CD14-positive monocyte (primary cell): ENCODE measurements at regions not wholly inside any gene's neighbourhood (a gene's known extent, or its start where the extent isn't known, plus 50 kb on each side); places are given as distances from the start of the nearest gene placed in this dataset.

Experiments
- DNase-seq, 3 donors: peaks; one replicate each; pipeline ENCODE4 v3.0.0-alpha.2; 2011 to 2022
- H2AFZ ChIP-seq: 2 replicates; pipeline ENCODE4 v1.6.0; 2012; ENCODE audit warnings: mild to moderate bottlenecking, low read depth, low read length, inconsistent platforms; ENCODE audit not compliant: insufficient read depth, poor library complexity, severe bottlenecking
- H3K27ac ChIP-seq, 2 donors: 1 replicate in 1 of 2; 2 replicates in 1 of 2; pipeline ENCODE4 v1.5.1; 2012 to 2013; ENCODE audit warnings: low read length in 2 of 2, control low read depth in 1 of 2, inconsistent platforms in 1 of 2, low read depth in 1 of 2, mild to moderate bottlenecking in 1 of 2
- H3K27me3 ChIP-seq, 2 donors: one replicate each; pipeline versions ENCODE4 v1.6.0 to v1.6.1; 2011 to 2013; ENCODE audit warnings: low read length in 2 of 2; ENCODE audit not compliant: control insufficient read depth in 2 of 2, insufficient read depth in 2 of 2
- H3K36me3 ChIP-seq, 2 donors: replicated peaks in 1 of 2; 1 replicate in 1 of 2; 2 replicates in 1 of 2; pipeline versions ENCODE4 v1.5.1 to v1.6.1; 2012 to 2013; ENCODE audit warnings: low read length in 2 of 2, control low read depth in 1 of 2, inconsistent platforms in 1 of 2, mild to moderate bottlenecking in 1 of 2; ENCODE audit not compliant: insufficient read depth in 2 of 2, control insufficient read depth in 1 of 2
- H3K4me1 ChIP-seq, 2 donors: 1 replicate in 1 of 2; 2 replicates in 1 of 2; pipeline versions ENCODE4 v1.5.1 to v1.6.1; 2012 to 2013; ENCODE audit warnings: low read length in 2 of 2, control low read depth in 1 of 2, inconsistent platforms in 1 of 2, mild to moderate bottlenecking in 1 of 2, moderate library complexity in 1 of 2; ENCODE audit not compliant: insufficient read depth in 2 of 2, control insufficient read depth in 1 of 2
- H3K4me2 ChIP-seq: replicated peaks from 2 replicates; pipeline ENCODE3; 2012; ENCODE audit warnings: low read length, moderate library complexity, mild to moderate bottlenecking; ENCODE audit not compliant: poor library complexity, severe bottlenecking; ENCODE audit errors: extremely low read depth
- H3K4me3 ChIP-seq, 3 experiments: fragments of 200-600 bp in 1 of 3; sonication (generic) in 1 of 3; replicated peaks in 1 of 3; 1 replicate in 2 of 3; 2 replicates in 1 of 3; pipeline ENCODE4 v1.5.1; 2011 to 2013; ENCODE audit warnings: low read length in 3 of 3, mild to moderate bottlenecking in 3 of 3, control low read depth in 2 of 3, low read depth in 2 of 3, inconsistent platforms in 1 of 3, moderate library complexity in 1 of 3
- H3K79me2 ChIP-seq: 2 replicates; pipeline ENCODE4 v1.6.0; 2012; ENCODE audit warnings: mild to moderate bottlenecking, control low read depth, inconsistent platforms, low read length, moderate library complexity; ENCODE audit not compliant: insufficient read depth
- H3K9ac ChIP-seq: 2 replicates; pipeline ENCODE4 v1.6.0; 2017; ENCODE audit warnings: low read length, mild to moderate bottlenecking; ENCODE audit not compliant: insufficient read depth, poor library complexity, severe bottlenecking
- H3K9me3 ChIP-seq, 2 donors: replicated peaks in 1 of 2; 1 replicate in 1 of 2; 2 replicates in 1 of 2; pipeline versions ENCODE4 v1.5.1 to v1.6.1; 2012 to 2013; ENCODE audit warnings: low read length in 2 of 2, control low read depth in 1 of 2; ENCODE audit not compliant: control insufficient read depth in 1 of 2, insufficient read depth in 1 of 2
- H4K20me1 ChIP-seq: 2 replicates; pipeline ENCODE4 v1.6.0; 2012; ENCODE audit warnings: mild to moderate bottlenecking, low read length, control low read depth, moderate library complexity; ENCODE audit not compliant: insufficient read depth
- H3K27ac Mint-ChIP-seq, 7 donors: one replicate each; pipeline ENCODE4 v1.8.0; 2020; ENCODE audit warnings: mild to moderate bottlenecking in 7 of 7, mixed read lengths in 7 of 7, moderate library complexity in 6 of 7, inconsistent platforms in 2 of 7
- H3K27me3 Mint-ChIP-seq, 3 donors: one replicate each; pipeline ENCODE4 v1.8.0; 2021 to 2022; ENCODE audit warnings: low read depth in 3 of 3, mild to moderate bottlenecking in 3 of 3, mixed read lengths in 3 of 3, moderate library complexity in 3 of 3, inconsistent platforms in 1 of 3
- H3K36me3 Mint-ChIP-seq, 2 donors: one replicate each; pipeline ENCODE4 v1.8.0; 2020; ENCODE audit warnings: mixed read lengths in 2 of 2, inconsistent platforms in 1 of 2, mild to moderate bottlenecking in 1 of 2
- H3K4me1 Mint-ChIP-seq: one replicate; pipeline ENCODE4 v1.8.0; 2020; ENCODE audit warnings: mild to moderate bottlenecking, mixed read lengths
- H3K4me3 Mint-ChIP-seq, 2 donors: one replicate each; pipeline ENCODE4 v1.8.0; 2020; ENCODE audit warnings: mild to moderate bottlenecking in 2 of 2, mixed read lengths in 2 of 2, moderate library complexity in 1 of 2
- H3K9me3 Mint-ChIP-seq, 7 donors: one replicate each; pipeline ENCODE4 v1.8.0; 2020 to 2022; ENCODE audit warnings: mixed read lengths in 7 of 7, mild to moderate bottlenecking in 6 of 7, moderate library complexity in 6 of 7, inconsistent platforms in 2 of 7
- CTCF ChIP-seq: fragments of 200-600 bp; IDR thresholded peaks from one replicate; pipeline ENCODE4 v1.8.0; 2022; ENCODE audit warnings: antibody characterized with exemption, mild to moderate bottlenecking
- WGBS: methylation state at CpG from one replicate; pipeline ENCODE4 v1.1.5; 2013; ENCODE audit warnings: missing lambda C conversion rate; ENCODE audit not compliant: insufficient coverage; 5-methylcytosine and 5-hydroxymethylcytosine counted together
- intact Hi-C, 2 donors: fragments of 100-400 bp; cut with micrococcal nuclease; formaldehyde crosslinking; loops; one replicate each; pipeline versions ENCODE4 v1.15.0 to v1.15.1; 2023

GRCh38 chr4:127414951-127415606 lies 217.7 kb upstream of the INTU start:
- Histone ChIP-seq H3K4me1 (no peaks in the 10 kb centered on the region), H3K4me2 (no peak overlapping the region), H3K27me3 (no peaks in the 10 kb centered on the region), H2AFZ (no peak overlapping the region), H3K79me2 (no peaks in the 10 kb centered on the region), H3K36me3 (no peaks in the 10 kb centered on the region), H3K4me3 (no peak overlapping the region), H3K9ac (no peak overlapping the region), H3K9me3 (peaks cover 0 to 1% of the 10 kb centered on the region in 2 donors), H3K27ac (no peak overlapping the region), H4K20me1 (no peaks in the 10 kb centered on the region)
- no peak for DNase-seq
- Mint-ChIP-seq H3K4me3 (no peak overlapping the region), H3K27ac (no peak overlapping the region), H3K36me3 (no peaks in the 10 kb centered on the region), H3K27me3 (peaks cover 0 to 3% (median 2%) of the 10 kb centered on the region in 3 donors), H3K9me3 (peaks cover 0 to 3% (median 0%) of the 10 kb centered on the region in 7 donors), H3K4me1 (no peaks in the 10 kb centered on the region)
- intact Hi-C loops, result no loop called here
- no CpG with 5 or more reads among the region's 2 CpGs for WGBS
- no peak for TF ChIP-seq CTCF

GRCh38 chr4:127416115-127416514 lies 216.6 kb upstream of the INTU start:
- Histone ChIP-seq H3K79me2 (no peaks in the 10 kb centered on the region), H4K20me1 (no peaks in the 10 kb centered on the region), H3K4me1 (no peaks in the 10 kb centered on the region), H3K36me3 (no peaks in the 10 kb centered on the region), H3K27me3 (no peaks in the 10 kb centered on the region), H3K9ac (no peak overlapping the region), H3K4me2 (no peak overlapping the region), H2AFZ (no peak overlapping the region), H3K9me3 (no peaks in the 10 kb centered on the region), H3K4me3 (no peak overlapping the region), H3K27ac (no peak overlapping the region)
- H3K36me3 Mint-ChIP-seq, result no peaks in the 10 kb centered on the region
- no peak for TF ChIP-seq CTCF
- intact Hi-C loops, result no loop called here
- H3K27me3 Mint-ChIP-seq, result peaks cover 0 to 4% (median 2%) of the 10 kb centered on the region in 3 donors
- H3K27ac Mint-ChIP-seq, result no peak overlapping the region
- peaks cover 0 to 2% (median 0%) of the 10 kb centered on the region in 7 donors for H3K9me3 Mint-ChIP-seq
- DNase-seq, result no peak
- WGBS, result 93% methylated on average over 3 of the region's 4 CpGs
- H3K4me3 Mint-ChIP-seq, result no peak overlapping the region
- H3K4me1 Mint-ChIP-seq, result no peaks in the 10 kb centered on the region
